ENCODE measurements at regions not wholly inside any gene's neighbourhood (a gene's known extent, or its start where the extent isn't known, plus 50 kb on each side); places are given as distances from the start of the nearest gene placed in this dataset.

- TF ChIP-seq EZH2 (conservative IDR thresholded peaks at IDR 0.05; ENCODE audit: low read depth, low read length) (no peak), HNF4G (IDR thresholded peaks at IDR 0.05; ENCODE audit: borderline replicate concordance, low read depth, low read length) (no peak), HNF4G (CRISPR knock-in tag; IDR thresholded peaks at IDR 0.05; ENCODE audit: borderline replicate concordance, low read depth) (no peak), MXI1 (IDR thresholded peaks at IDR 0.05; ENCODE audit: borderline replicate concordance, low read depth, low read length) (no peak), PREB (CRISPR knock-in tag; IDR thresholded peaks at IDR 0.05) (no peak), TOE1 (CRISPR knock-in tag; IDR thresholded peaks at IDR 0.05) (no peak), ZNF318 (CRISPR knock-in tag; IDR thresholded peaks at IDR 0.05) (no peak), ZNF296 (CRISPR knock-in tag; conservative IDR thresholded peaks at IDR 0.05) (no peak)
These were observed 70.1 kb upstream of the TMPRSS2 start for GRCh38 chr21:41578083-41578482.

Measured in HepG2 (cell line).